CD14-positive monocyte (primary cell): ENCODE measurements at regions not wholly inside any gene's neighbourhood (a gene's known extent, or its start where the extent isn't known, plus 50 kb on each side); places are given as distances from the start of the nearest gene placed in this dataset.

Source experiments
- DNase-seq, 3 donors: peaks; one replicate each; pipeline ENCODE4 v3.0.0-alpha.2; 2011 to 2022
- H2AFZ ChIP-seq: 2 replicates; pipeline ENCODE4 v1.6.0; 2012; ENCODE audit warnings: mild to moderate bottlenecking, low read depth, low read length, inconsistent platforms; ENCODE audit not compliant: insufficient read depth, poor library complexity, severe bottlenecking
- H3K27ac ChIP-seq, 2 donors: 1 replicate in 1 of 2; 2 replicates in 1 of 2; pipeline ENCODE4 v1.5.1; 2012 to 2013; ENCODE audit warnings: low read length in 2 of 2, control low read depth in 1 of 2, inconsistent platforms in 1 of 2, low read depth in 1 of 2, mild to moderate bottlenecking in 1 of 2
- H3K27me3 ChIP-seq, 2 donors: one replicate each; pipeline versions ENCODE4 v1.6.0 to v1.6.1; 2011 to 2013; ENCODE audit warnings: low read length in 2 of 2; ENCODE audit not compliant: control insufficient read depth in 2 of 2, insufficient read depth in 2 of 2
- H3K36me3 ChIP-seq, 2 donors: replicated peaks in 1 of 2; 1 replicate in 1 of 2; 2 replicates in 1 of 2; pipeline versions ENCODE4 v1.5.1 to v1.6.1; 2012 to 2013; ENCODE audit warnings: low read length in 2 of 2, control low read depth in 1 of 2, inconsistent platforms in 1 of 2, mild to moderate bottlenecking in 1 of 2; ENCODE audit not compliant: insufficient read depth in 2 of 2, control insufficient read depth in 1 of 2
- H3K4me1 ChIP-seq, 2 donors: 1 replicate in 1 of 2; 2 replicates in 1 of 2; pipeline versions ENCODE4 v1.5.1 to v1.6.1; 2012 to 2013; ENCODE audit warnings: low read length in 2 of 2, control low read depth in 1 of 2, inconsistent platforms in 1 of 2, mild to moderate bottlenecking in 1 of 2, moderate library complexity in 1 of 2; ENCODE audit not compliant: insufficient read depth in 2 of 2, control insufficient read depth in 1 of 2
- H3K4me2 ChIP-seq: replicated peaks from 2 replicates; pipeline ENCODE3; 2012; ENCODE audit warnings: low read length, moderate library complexity, mild to moderate bottlenecking; ENCODE audit not compliant: poor library complexity, severe bottlenecking; ENCODE audit errors: extremely low read depth
- H3K4me3 ChIP-seq, 3 experiments: fragments of 200-600 bp in 1 of 3; sonication (generic) in 1 of 3; replicated peaks in 1 of 3; 1 replicate in 2 of 3; 2 replicates in 1 of 3; pipeline ENCODE4 v1.5.1; 2011 to 2013; ENCODE audit warnings: low read length in 3 of 3, mild to moderate bottlenecking in 3 of 3, control low read depth in 2 of 3, low read depth in 2 of 3, inconsistent platforms in 1 of 3, moderate library complexity in 1 of 3
- H3K79me2 ChIP-seq: 2 replicates; pipeline ENCODE4 v1.6.0; 2012; ENCODE audit warnings: mild to moderate bottlenecking, control low read depth, inconsistent platforms, low read length, moderate library complexity; ENCODE audit not compliant: insufficient read depth
- H3K9ac ChIP-seq: 2 replicates; pipeline ENCODE4 v1.6.0; 2017; ENCODE audit warnings: low read length, mild to moderate bottlenecking; ENCODE audit not compliant: insufficient read depth, poor library complexity, severe bottlenecking
- H3K9me3 ChIP-seq, 2 donors: replicated peaks in 1 of 2; 1 replicate in 1 of 2; 2 replicates in 1 of 2; pipeline versions ENCODE4 v1.5.1 to v1.6.1; 2012 to 2013; ENCODE audit warnings: low read length in 2 of 2, control low read depth in 1 of 2; ENCODE audit not compliant: control insufficient read depth in 1 of 2, insufficient read depth in 1 of 2
- H4K20me1 ChIP-seq: 2 replicates; pipeline ENCODE4 v1.6.0; 2012; ENCODE audit warnings: mild to moderate bottlenecking, low read length, control low read depth, moderate library complexity; ENCODE audit not compliant: insufficient read depth
- H3K27ac Mint-ChIP-seq, 7 donors: one replicate each; pipeline ENCODE4 v1.8.0; 2020; ENCODE audit warnings: mild to moderate bottlenecking in 7 of 7, mixed read lengths in 7 of 7, moderate library complexity in 6 of 7, inconsistent platforms in 2 of 7
- H3K27me3 Mint-ChIP-seq, 3 donors: one replicate each; pipeline ENCODE4 v1.8.0; 2021 to 2022; ENCODE audit warnings: low read depth in 3 of 3, mild to moderate bottlenecking in 3 of 3, mixed read lengths in 3 of 3, moderate library complexity in 3 of 3, inconsistent platforms in 1 of 3
- H3K36me3 Mint-ChIP-seq, 2 donors: one replicate each; pipeline ENCODE4 v1.8.0; 2020; ENCODE audit warnings: mixed read lengths in 2 of 2, inconsistent platforms in 1 of 2, mild to moderate bottlenecking in 1 of 2
- H3K4me1 Mint-ChIP-seq: one replicate; pipeline ENCODE4 v1.8.0; 2020; ENCODE audit warnings: mild to moderate bottlenecking, mixed read lengths
- H3K4me3 Mint-ChIP-seq, 2 donors: one replicate each; pipeline ENCODE4 v1.8.0; 2020; ENCODE audit warnings: mild to moderate bottlenecking in 2 of 2, mixed read lengths in 2 of 2, moderate library complexity in 1 of 2
- H3K9me3 Mint-ChIP-seq, 7 donors: one replicate each; pipeline ENCODE4 v1.8.0; 2020 to 2022; ENCODE audit warnings: mixed read lengths in 7 of 7, mild to moderate bottlenecking in 6 of 7, moderate library complexity in 6 of 7, inconsistent platforms in 2 of 7
- WGBS: methylation state at CpG from one replicate; pipeline ENCODE4 v1.1.5; 2013; ENCODE audit warnings: missing lambda C conversion rate; ENCODE audit not compliant: insufficient coverage; 5-methylcytosine and 5-hydroxymethylcytosine counted together
- intact Hi-C, 2 donors: fragments of 100-400 bp; cut with micrococcal nuclease; formaldehyde crosslinking; loops; one replicate each; pipeline versions ENCODE4 v1.15.0 to v1.15.1; 2023
- TF ChIP-seq, protein P1 (sequence below): fragments of 200-600 bp; IDR thresholded peaks from one replicate; pipeline ENCODE4 v1.8.0; 2022; ENCODE audit warnings: antibody characterized with exemption, mild to moderate bottlenecking

DNA sequence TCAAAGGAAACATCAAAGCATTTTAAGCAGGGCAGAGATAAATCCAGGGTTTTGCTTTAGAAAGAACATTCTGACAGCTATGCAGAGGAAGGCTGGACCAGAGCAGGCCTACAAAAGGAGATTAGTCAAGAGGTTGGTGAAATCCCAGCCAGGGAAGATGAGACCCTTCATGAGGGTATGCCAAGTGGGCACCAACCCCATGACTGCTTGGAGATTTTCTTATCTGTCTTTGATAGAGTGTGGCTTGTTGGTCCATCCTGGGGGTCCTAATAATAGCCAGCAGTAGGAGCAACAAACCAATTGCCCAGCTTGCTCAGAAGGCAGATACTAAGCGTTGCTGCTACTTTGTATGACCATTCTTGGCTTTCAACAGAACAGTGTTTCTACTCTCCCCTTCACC, 895.4 kb downstream of the EPHA4 start:
- Histone ChIP-seq H2AFZ (no peak overlapping the region), H3K79me2 (no peaks in the 10 kb centered on the region), H3K27me3 (no peaks in the 10 kb centered on the region), H3K27ac (no peak overlapping the region), H3K4me3 (no peak overlapping the region), H3K9me3 (no peaks in the 10 kb centered on the region), H3K4me1 (no peaks in the 10 kb centered on the region), H3K9ac (no peak overlapping the region), H4K20me1 (no peaks in the 10 kb centered on the region), H3K36me3 (no peaks in the 10 kb centered on the region), H3K4me2 (no peak overlapping the region)
- H3K27me3 Mint-ChIP-seq, result peaks cover 0 to 1% (median 0%) of the 10 kb centered on the region in 3 donors
- H3K27ac Mint-ChIP-seq, result no peak overlapping the region
- 100% methylated on average over 1 of the region's 1 CpG for WGBS
- intact Hi-C loops, result no loop called here
- peaks cover 0 to 3% (median 0%) of the 10 kb centered on the region in 7 donors for H3K9me3 Mint-ChIP-seq
- no peak for DNase-seq
- no peaks in the 10 kb centered on the region for H3K36me3 Mint-ChIP-seq
- H3K4me3 Mint-ChIP-seq, result no peak overlapping the region
- H3K4me1 Mint-ChIP-seq, result no peaks in the 10 kb centered on the region
- TF ChIP-seq, protein P1, sequence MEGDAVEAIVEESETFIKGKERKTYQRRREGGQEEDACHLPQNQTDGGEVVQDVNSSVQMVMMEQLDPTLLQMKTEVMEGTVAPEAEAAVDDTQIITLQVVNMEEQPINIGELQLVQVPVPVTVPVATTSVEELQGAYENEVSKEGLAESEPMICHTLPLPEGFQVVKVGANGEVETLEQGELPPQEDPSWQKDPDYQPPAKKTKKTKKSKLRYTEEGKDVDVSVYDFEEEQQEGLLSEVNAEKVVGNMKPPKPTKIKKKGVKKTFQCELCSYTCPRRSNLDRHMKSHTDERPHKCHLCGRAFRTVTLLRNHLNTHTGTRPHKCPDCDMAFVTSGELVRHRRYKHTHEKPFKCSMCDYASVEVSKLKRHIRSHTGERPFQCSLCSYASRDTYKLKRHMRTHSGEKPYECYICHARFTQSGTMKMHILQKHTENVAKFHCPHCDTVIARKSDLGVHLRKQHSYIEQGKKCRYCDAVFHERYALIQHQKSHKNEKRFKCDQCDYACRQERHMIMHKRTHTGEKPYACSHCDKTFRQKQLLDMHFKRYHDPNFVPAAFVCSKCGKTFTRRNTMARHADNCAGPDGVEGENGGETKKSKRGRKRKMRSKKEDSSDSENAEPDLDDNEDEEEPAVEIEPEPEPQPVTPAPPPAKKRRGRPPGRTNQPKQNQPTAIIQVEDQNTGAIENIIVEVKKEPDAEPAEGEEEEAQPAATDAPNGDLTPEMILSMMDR, result no peak

- H3K27me3 Mint-ChIP-seq, result peaks cover 0 to 1% (median 0%) of the 10 kb centered on the region in 3 donors
- no peaks in the 10 kb centered on the region for H3K9me3 Mint-ChIP-seq
- Histone ChIP-seq H3K4me3 (no peak overlapping the region), H3K27ac (no peak overlapping the region), H3K9me3 (no peaks in the 10 kb centered on the region), H3K4me1 (no peaks in the 10 kb centered on the region), H3K79me2 (no peaks in the 10 kb centered on the region), H3K4me2 (no peak overlapping the region), H3K36me3 (no peaks in the 10 kb centered on the region), H2AFZ (no peak overlapping the region), H3K9ac (no peak overlapping the region), H3K27me3 (no peaks in the 10 kb centered on the region), H4K20me1 (no peaks in the 10 kb centered on the region)
- no peaks in the 10 kb centered on the region for H3K4me1 Mint-ChIP-seq
- no peak overlapping the region for H3K27ac Mint-ChIP-seq
- TF ChIP-seq, protein P1, result no peak
- no peaks in the 10 kb centered on the region for H3K36me3 Mint-ChIP-seq
- no peak overlapping the region for H3K4me3 Mint-ChIP-seq
- intact Hi-C loops, result no loop called here
- no peak for DNase-seq
These were observed 893.2 kb downstream of the EPHA4 start for GRCh38 chr2:220678943-220679342.
